IgD-negative memory B cell (primary cell): ENCODE measurements at regions not wholly inside any gene's neighbourhood (a gene's known extent, or its start where the extent isn't known, plus 50 kb on each side); places are given as distances from the start of the nearest gene placed in this dataset.

Source experiments
- H3K27ac Mint-ChIP-seq, 3 donors: one replicate each; pipeline ENCODE4 v1.8.0; 2020 to 2022; ENCODE audit warnings: mild to moderate bottlenecking in 3 of 3, mixed read lengths in 3 of 3, moderate library complexity in 1 of 3
- H3K27me3 Mint-ChIP-seq: one replicate; pipeline ENCODE4 v1.8.0; 2021; ENCODE audit warnings: mixed read lengths
- H3K36me3 Mint-ChIP-seq: one replicate; pipeline ENCODE4 v1.8.0; 2020; ENCODE audit warnings: mild to moderate bottlenecking, mixed read lengths
- H3K4me1 Mint-ChIP-seq, 3 donors: one replicate each; pipeline ENCODE4 v1.8.0; 2020 to 2022; ENCODE audit warnings: mixed read lengths in 3 of 3, mild to moderate bottlenecking in 1 of 3
- H3K4me3 Mint-ChIP-seq, 4 donors: one replicate each; pipeline ENCODE4 v1.8.0; 2020 to 2022; ENCODE audit warnings: mild to moderate bottlenecking in 4 of 4, mixed read lengths in 4 of 4, moderate library complexity in 3 of 4
- H3K9me3 Mint-ChIP-seq, 3 donors: one replicate each; pipeline ENCODE4 v1.8.0; 2020 to 2021; ENCODE audit warnings: mixed read lengths in 3 of 3, mild to moderate bottlenecking in 1 of 3

DNA sequence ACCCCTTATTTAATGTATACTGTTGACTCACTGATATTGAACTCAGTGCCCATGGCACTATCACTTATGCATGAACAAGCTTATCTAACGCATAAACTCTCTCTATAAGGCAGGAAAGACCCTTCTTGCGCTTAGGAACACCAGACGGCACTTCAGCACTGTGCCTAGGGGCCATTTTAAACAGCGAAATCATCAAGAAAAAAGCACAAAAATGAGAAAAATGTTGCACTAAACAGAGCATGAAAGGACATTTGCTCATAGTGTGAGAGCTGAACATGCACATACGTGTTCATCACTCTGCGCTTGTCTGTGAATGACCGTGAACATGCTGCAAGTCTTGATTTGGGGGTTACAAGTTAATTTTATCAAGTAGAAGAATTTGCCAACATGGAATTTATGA, 109.6 kb downstream of the WDR11 start:
- no peaks in the 10 kb centered on the region for H3K36me3 Mint-ChIP-seq
- peaks cover 13% of the 10 kb centered on the region for H3K27me3 Mint-ChIP-seq
- H3K4me1 Mint-ChIP-seq: no peaks in the 10 kb centered on the region
- H3K27ac Mint-ChIP-seq: no peak overlapping the region
- no peak overlapping the region for H3K4me3 Mint-ChIP-seq
- peaks cover 0 to 3% (median 3%) of the 10 kb centered on the region in 3 donors for H3K9me3 Mint-ChIP-seq

DNA sequence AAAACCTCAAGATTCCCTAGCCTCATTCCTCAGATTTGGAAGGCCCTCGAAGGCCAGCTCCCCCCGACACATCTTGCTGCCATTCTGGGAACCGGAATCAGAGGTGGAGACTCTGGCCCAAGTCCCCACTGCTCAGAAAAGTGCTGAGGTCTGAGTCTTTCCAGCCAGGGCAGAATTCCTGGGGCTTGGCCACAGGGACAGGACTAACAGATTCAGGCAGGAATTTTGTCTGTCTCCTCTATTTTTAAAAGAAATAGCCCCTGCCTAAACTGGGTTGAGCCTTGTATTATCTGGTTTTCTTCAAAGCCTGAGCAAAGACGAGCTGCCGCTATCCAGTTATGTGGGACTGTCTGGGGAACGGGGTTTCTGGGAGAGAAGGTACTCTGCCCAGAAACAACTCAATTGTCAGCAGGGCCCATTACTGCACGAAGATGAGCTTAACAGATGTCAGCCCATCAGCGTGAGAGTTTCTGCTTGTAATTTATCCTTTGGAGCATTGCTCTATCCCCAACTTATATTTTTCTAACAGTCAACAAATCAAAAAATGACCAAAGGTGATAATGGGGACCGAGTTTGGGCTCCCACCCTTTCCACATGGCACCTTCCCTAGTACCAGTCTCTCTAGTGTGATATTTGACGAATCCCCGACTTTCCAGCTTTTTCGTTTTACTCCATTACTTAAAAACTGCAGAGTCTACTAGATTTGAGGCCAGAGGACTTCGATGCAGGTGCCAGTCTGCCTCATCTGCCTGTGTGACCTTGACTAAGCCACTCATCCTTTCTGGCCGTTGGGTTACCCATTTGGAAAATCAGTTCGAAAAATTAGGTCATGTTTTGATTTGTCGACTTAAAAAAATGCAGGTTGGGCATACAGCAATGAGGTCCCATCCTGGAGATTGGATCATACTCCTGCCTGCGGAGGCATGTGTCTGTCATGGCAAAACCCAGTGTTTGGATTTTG, 110.9 kb downstream of the WDR11 start:
- Mint-ChIP-seq H3K4me1 (no peaks in the 10 kb centered on the region), H3K27me3 (peaks cover 13% of the 10 kb centered on the region), H3K4me3 (no peak overlapping the region), H3K36me3 (no peaks in the 10 kb centered on the region), H3K27ac (no peak overlapping the region), H3K9me3 (peaks cover 0 to 3% (median 3%) of the 10 kb centered on the region in 3 donors)

DNA sequence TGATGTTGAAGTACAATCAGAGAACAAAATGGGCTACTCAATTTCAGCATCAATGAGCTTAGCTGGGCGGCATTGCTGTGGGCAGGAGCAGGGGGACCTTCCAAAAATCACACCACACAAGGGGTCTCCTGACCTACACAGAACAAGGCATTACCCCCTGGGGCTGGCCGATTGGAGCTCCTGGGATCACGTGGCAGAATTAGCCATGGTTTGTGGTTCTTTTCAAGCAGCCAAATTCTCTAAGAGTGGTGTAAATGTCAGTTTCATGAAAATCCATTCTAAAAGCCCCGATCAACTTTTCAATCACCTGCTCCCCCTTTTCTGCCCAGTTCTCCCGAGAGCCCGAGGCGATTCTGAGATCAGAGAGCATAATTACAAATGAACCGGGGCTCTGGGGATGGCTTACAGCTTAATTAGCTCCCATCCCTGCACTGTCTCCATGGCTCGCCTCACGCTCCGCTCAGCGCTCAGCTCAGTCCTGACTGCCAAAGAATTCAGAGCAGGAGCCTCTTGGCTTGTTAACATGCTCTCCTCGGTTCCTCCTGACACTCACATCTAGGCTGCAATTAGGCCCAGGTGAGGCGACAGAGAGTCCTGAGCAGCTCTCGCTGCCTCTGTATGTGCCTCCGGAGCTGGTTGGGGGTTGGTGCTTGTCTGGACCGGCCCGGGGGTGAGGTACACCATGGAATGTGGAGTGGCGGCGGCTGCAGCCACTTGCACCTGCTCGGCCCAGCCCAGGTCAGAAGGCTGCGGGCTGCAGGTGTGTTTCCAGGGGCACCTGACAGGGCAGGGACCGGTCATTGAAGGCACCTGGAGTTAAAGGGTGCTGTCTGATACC, 111.8 kb downstream of the WDR11 start:
- H3K27me3 Mint-ChIP-seq: peaks cover 11% of the 10 kb centered on the region
- peaks cover 0 to 3% (median 3%) of the 10 kb centered on the region in 3 donors for H3K9me3 Mint-ChIP-seq
- no peak overlapping the region for H3K27ac Mint-ChIP-seq
- H3K4me1 Mint-ChIP-seq: no peaks in the 10 kb centered on the region
- no peaks in the 10 kb centered on the region for H3K36me3 Mint-ChIP-seq
- H3K4me3 Mint-ChIP-seq: no peak overlapping the region

DNA sequence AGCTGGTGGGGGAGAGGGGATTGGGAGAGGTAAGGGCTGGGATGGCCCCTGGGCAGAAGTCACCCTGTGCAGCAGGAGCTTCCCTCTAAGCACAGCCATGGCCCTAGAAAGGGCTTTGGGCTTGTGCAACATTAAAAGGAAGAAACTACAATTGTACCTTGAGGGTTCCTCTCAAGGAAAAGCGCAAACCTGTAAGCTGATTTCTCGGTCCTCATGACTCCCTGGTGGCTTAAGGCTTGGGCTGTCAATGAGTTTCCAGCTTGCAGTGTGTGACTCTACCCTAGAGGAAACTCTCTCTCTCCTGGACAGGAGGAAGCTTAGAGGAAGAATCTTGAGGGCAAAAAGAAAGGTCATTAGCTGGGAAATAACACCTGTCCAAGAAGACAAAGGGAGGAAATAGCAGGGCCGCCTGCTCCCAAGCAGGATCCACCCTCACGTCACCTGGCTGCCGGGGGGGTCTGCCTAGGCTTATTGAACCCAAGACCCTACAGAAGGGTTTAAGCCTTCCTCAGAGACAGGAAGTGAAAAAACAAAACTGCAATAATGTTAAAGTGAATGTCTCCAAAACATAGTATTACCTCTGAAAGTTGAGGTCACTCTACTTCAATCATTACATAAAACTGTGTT, 112.5 kb downstream of the WDR11 start:
- Mint-ChIP-seq H3K27ac (no peak overlapping the region), H3K36me3 (no peaks in the 10 kb centered on the region), H3K9me3 (peaks cover 0 to 6% (median 5%) of the 10 kb centered on the region in 3 donors), H3K27me3 (peaks cover 11% of the 10 kb centered on the region), H3K4me1 (no peaks in the 10 kb centered on the region), H3K4me3 (no peak overlapping the region)

DNA sequence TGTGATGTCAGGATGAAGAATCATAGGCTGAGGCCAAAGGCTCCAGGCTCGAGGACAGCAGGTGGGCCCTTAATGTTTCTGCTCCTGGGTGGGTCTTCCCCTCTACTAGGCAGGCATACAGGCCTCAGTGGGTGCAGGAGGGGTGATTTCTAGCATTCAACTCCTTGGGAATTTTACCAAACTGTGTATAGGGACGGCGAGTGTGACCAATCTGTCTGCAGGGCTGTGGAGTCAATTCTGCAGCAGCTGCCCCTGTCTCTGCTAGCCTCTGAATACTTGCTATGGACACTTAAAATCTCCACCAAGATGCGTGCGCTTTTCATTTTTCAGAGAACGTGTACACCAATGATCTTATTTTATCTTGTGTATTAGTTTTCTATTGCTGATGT, 115.5 kb downstream of the WDR11 start:
- Mint-ChIP-seq H3K36me3 (no peaks in the 10 kb centered on the region), H3K27ac (no peak overlapping the region), H3K9me3 (peaks cover 0 to 7% (median 6%) of the 10 kb centered on the region in 3 donors), H3K27me3 (peaks cover 17% of the 10 kb centered on the region), H3K4me1 (peaks cover 0 to 1% (median 0%) of the 10 kb centered on the region in 3 donors), H3K4me3 (no peak overlapping the region)

DNA sequence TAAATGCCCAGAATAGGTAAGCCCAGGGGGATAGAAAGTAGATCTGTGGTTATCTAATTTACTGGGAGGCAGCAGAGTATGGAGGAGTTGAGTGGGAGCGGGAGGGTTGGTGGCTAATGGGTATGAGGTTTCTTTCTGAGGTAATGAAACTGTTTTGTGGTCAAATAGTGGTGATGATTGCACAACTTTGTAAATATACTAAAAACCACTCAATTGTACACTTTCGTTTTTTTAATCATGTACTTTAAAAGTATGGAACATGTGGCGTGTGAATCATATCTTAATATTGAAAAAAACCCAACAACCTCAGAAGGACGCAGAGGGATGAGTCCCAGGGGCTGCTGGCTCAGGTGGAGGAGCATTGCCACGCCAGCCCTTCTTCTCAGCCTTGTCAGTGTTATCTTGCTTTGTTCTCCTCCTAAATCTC, 118.1 kb downstream of the WDR11 start:
- Mint-ChIP-seq H3K9me3 (peaks cover 0 to 9% (median 7%) of the 10 kb centered on the region in 3 donors), H3K36me3 (no peaks in the 10 kb centered on the region), H3K27ac (peak overlapping the region in 1 of 3 donors; percentile 73), H3K4me1 (peaks cover 0 to 1% (median 0%) of the 10 kb centered on the region in 3 donors), H3K4me3 (no peak overlapping the region), H3K27me3 (peaks cover 14% of the 10 kb centered on the region)

DNA sequence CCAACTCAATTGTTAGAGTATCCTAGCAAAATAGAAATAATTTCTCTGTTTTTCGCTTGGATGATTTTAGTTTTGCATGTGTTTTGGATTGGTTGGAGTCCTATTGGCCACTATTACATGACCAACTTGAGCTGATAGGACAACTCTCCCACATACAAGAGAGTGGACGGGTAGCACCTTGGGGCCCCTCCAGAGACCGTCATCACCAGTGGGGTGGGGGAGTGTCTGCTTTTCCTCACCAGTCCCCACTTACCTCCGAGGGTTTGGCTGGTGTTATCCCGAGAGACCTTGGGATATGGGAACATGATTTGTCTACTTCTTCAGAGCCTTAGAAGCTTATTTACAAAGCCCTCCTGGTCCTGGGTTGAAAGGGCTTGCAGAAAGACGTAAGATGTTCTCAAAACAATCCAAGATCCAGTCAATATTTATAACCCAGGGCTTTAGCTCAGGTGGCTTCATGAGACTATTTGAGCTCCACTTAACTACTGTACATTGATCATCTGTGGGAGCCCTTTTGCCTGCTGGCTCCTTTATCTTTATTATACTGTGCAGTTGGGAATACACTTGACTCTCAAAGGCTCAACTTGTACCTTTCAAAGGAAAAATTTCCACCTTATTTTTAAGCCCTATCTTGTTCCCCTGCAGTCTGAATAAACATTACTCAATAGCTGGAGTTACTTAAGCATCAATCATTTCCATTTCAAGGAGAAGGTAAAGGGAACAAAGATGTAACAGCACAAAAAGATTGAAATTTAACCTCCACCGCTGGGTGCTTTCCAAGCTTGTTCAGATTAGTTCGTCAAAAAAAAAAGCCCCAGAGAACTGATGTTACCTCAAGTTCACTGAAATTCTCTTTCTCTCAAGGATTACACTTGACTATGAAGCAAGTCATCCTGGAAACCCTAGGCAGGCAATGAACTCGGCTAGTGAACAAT, 119.7 kb downstream of the WDR11 start:
- H3K27me3 Mint-ChIP-seq: peaks cover 12% of the 10 kb centered on the region
- H3K27ac Mint-ChIP-seq: no peak overlapping the region
- peaks cover 2 to 20% (median 9%) of the 10 kb centered on the region in 3 donors for H3K9me3 Mint-ChIP-seq

DNA sequence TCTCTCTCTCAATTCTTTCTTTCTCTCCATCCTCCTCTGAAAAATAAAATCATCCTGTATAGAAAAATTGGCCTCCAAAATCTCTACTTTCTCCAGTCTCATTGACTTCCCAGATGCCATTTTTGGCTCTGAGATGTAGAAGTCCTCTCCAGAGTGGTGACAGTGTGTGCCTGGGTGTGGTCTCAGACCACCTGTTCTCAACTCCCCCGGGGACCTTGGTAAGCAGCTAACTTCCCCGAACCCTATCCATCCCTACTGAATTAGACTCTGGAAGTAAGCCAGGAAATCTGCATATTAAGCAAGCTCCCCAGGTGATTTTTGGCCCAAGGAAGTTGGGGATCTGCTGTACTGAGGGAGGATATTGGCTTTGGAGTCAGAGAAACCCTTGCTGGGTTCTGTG, 120.5 kb downstream of the WDR11 start:
- Mint-ChIP-seq H3K27me3 (peaks cover 18% of the 10 kb centered on the region), H3K27ac (no peak overlapping the region), H3K4me3 (no peak overlapping the region), H3K4me1 (peaks cover 0 to 1% (median 0%) of the 10 kb centered on the region in 3 donors), H3K9me3 (peaks cover 2 to 23% (median 16%) of the 10 kb centered on the region in 3 donors), H3K36me3 (no peaks in the 10 kb centered on the region)

More for the DNA sequence above, 119.7 kb downstream of the WDR11 start:
- Mint-ChIP-seq H3K4me1 (peaks cover 0 to 1% (median 0%) of the 10 kb centered on the region in 3 donors), H3K4me3 (no peak overlapping the region), H3K36me3 (no peaks in the 10 kb centered on the region)

DNA sequence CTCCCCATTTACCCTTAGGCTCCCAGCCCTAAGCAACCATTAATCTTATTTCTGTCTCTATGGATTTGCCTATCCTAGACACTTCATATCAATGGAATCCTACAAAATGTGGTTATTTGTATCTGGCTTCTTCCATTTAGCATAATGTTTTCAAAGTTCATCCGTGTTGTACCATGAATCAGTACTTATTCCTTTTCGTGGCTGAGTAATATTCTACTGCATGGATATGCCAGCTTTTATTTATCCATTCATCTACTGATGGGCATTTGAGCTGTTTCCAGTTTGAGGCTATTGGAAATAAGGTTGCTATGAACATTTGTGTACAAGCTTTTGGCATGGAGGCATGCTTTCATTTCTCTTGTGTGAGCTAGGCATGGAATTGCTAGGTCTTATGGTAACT, 121.1 kb downstream of the WDR11 start:
- peaks cover 2 to 23% (median 18%) of the 10 kb centered on the region in 3 donors for H3K9me3 Mint-ChIP-seq
- H3K4me3 Mint-ChIP-seq: no peak overlapping the region
- no peak overlapping the region for H3K27ac Mint-ChIP-seq
- peaks cover 21% of the 10 kb centered on the region for H3K27me3 Mint-ChIP-seq
- peaks cover 0 to 1% (median 0%) of the 10 kb centered on the region in 3 donors for H3K4me1 Mint-ChIP-seq
- no peaks in the 10 kb centered on the region for H3K36me3 Mint-ChIP-seq

DNA sequence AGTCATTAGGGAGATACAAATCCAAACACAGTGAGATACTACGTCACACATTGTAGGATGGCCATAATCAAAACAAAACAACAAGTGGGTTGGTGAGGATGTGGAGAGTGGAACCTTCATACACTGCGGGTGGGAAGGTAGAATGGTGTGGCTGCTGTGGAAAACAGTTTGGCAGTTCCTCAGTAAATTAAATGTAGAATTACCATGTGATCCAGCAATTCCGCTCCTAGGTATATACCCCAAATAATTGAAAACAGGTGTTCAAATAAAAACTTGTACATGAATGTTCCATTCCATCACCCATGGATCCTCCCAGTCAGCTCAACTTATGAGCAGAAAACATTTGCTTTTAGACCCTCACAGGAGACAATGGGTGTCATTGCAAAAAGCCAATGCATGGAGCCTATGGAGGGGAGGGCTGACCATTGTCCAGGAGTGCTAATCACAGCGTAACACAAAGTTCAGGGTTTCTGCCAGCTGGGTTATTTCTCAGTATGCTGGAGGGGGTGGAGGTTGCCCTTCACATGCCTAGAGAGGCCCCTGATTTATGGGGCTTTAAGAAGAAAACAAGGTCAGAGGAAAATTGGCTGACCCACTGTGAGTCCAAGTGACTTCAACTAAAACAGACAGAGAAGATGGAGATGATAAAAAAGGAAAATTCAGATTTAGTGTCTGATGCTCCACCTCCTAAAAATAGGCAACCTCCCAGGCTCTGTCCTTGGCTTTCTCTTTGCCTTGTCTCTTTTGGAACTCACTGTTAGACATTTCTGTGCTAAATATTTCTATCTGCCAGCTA, 124.1 kb downstream of the WDR11 start:
- peaks cover 2 to 19% (median 17%) of the 10 kb centered on the region in 3 donors for H3K9me3 Mint-ChIP-seq
- H3K27me3 Mint-ChIP-seq: peaks cover 29% of the 10 kb centered on the region
- H3K27ac Mint-ChIP-seq: no peak overlapping the region
- no peaks in the 10 kb centered on the region for H3K36me3 Mint-ChIP-seq
- no peak overlapping the region for H3K4me3 Mint-ChIP-seq
- H3K4me1 Mint-ChIP-seq: peaks cover 0 to 3% (median 1%) of the 10 kb centered on the region in 3 donors

DNA sequence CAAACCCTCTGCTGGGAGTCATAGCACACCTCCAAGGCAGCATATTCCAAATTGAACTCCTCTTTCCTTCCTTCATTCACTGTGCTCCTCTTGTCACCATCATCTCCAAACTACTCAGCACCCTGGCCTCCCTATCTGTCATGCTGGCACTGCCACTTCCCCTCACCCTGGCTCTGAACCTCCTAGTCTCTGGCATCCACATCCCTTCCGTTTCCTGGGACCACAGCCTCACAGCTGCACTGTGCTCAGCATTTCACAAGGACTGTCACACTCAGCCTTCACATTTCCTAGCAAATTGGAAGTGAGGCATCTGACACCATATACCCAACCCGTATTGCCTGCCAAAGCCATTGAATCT, 124.7 kb downstream of the WDR11 start:
- no peak overlapping the region for H3K27ac Mint-ChIP-seq

DNA sequence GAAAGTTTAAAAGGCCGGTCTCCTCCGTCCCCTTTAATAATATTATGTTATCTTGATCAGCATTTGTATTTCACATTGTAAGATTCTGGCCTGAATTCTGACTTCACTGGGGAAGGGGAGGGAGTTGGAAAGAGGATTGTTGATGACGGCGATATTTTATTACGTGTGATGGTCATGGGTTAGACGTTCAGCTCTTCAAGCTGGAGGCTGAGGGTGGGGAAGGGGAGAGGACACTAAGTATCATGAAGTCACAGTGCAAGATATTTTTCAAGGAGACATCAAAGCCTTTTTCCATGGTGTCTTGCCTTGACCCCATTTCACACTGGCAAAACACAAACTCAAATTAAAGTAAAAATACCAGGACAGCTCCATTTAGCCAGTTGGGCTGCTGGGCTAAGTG, 126.7 kb downstream of the WDR11 start:
- H3K36me3 Mint-ChIP-seq: no peaks in the 10 kb centered on the region
- no peak overlapping the region for H3K4me3 Mint-ChIP-seq
- peaks cover 2 to 20% (median 13%) of the 10 kb centered on the region in 3 donors for H3K9me3 Mint-ChIP-seq
- no peak overlapping the region for H3K27ac Mint-ChIP-seq
- H3K4me1 Mint-ChIP-seq: peaks cover 0 to 3% (median 0%) of the 10 kb centered on the region in 3 donors
- H3K27me3 Mint-ChIP-seq: peaks cover 36% of the 10 kb centered on the region

More for the DNA sequence above, 124.7 kb downstream of the WDR11 start:
- Mint-ChIP-seq H3K27me3 (peaks cover 28% of the 10 kb centered on the region), H3K4me1 (peaks cover 0 to 3% (median 1%) of the 10 kb centered on the region in 3 donors), H3K9me3 (peaks cover 2 to 18% (median 17%) of the 10 kb centered on the region in 3 donors), H3K36me3 (no peaks in the 10 kb centered on the region), H3K4me3 (no peak overlapping the region)

DNA sequence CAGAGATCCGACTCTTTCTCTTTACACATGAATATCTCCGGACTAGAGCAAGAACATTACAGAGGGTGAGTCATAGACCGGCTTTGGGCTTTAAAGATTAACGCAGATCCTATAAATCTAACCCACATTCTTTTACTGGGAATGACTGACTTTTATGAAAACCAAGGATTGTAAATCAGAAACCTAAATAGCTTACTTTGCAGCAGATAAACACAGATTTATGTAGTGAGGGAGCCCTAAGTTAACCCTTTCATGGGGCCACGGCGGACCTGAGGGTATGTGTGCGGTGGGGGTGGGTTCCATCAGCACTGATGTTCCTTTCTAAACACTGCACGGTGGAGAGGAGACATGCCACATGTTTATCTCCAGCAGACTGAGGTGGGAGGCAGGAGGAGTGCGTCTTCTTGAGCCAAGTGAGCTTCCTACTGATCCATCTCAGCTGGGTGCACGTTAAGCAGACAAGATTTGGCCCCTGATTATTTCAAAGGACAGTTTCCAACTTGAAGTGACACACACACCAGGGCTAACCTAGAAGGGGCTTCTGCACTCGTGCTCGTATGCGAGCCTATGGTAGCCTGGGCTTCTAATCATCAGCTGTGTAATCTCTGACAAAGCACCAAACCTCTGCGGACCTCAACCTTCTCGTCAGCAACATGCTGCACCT, 127.6 kb downstream of the WDR11 start:
- Mint-ChIP-seq H3K27ac (no peak overlapping the region), H3K27me3 (peaks cover 36% of the 10 kb centered on the region), H3K36me3 (no peaks in the 10 kb centered on the region), H3K4me3 (peak overlapping the region in 1 of 4 donors; percentile 63), H3K9me3 (peaks cover 2 to 20% (median 13%) of the 10 kb centered on the region in 3 donors), H3K4me1 (peaks cover 0 to 3% (median 0%) of the 10 kb centered on the region in 3 donors)
